Parathyroid adenoma (tissue), 2 donors: ENCODE measurements at regions not wholly inside any gene's neighbourhood (a gene's known extent, or its start where the extent isn't known, plus 50 kb on each side); places are given as distances from the start of the nearest gene placed in this dataset.

Source experiments
- H2AFZ ChIP-seq: fragments of 300-600 bp; sonication (generic); one replicate; pipeline ENCODE4 v1.7.0; 2017; ENCODE audit warnings: antibody characterized with exemption, mild to moderate bottlenecking
- H3K27ac ChIP-seq: fragments of 300-600 bp; sonication (generic); one replicate; pipeline ENCODE4 v1.7.0; 2017
- H3K27me3 ChIP-seq: fragments of 300-600 bp; sonication (generic); one replicate; pipeline ENCODE4 v1.7.0; 2017; ENCODE audit warnings: low read length; ENCODE audit not compliant: control insufficient read depth, insufficient read depth
- H3K36me3 ChIP-seq: fragments of 300-600 bp; sonication (generic); one replicate; pipeline ENCODE4 v1.7.0; 2017; ENCODE audit warnings: low read length; ENCODE audit not compliant: control insufficient read depth, insufficient read depth
- H3K4me1 ChIP-seq: fragments of 300-600 bp; sonication (generic); one replicate; pipeline ENCODE4 v1.7.0; 2017; ENCODE audit warnings: control low read depth
- H3K4me2 ChIP-seq: fragments of 300-600 bp; sonication (generic); one replicate; pipeline ENCODE4 v1.7.0; 2017; ENCODE audit warnings: low read length
- H3K4me3 ChIP-seq: fragments of 300-600 bp; sonication (generic); one replicate; pipeline ENCODE4 v1.7.0; 2017; ENCODE audit warnings: low read depth, low read length
- H3K79me2 ChIP-seq: fragments of 300-600 bp; sonication (generic); one replicate; pipeline ENCODE4 v1.7.0; 2017; ENCODE audit warnings: control low read depth
- H3K9ac ChIP-seq: fragments of 300-600 bp; sonication (generic); one replicate; pipeline ENCODE4 v1.7.0; 2017; ENCODE audit warnings: mild to moderate bottlenecking
- H3K9me3 ChIP-seq: fragments of 300-600 bp; sonication (generic); one replicate; pipeline ENCODE4 v1.7.0; 2017; ENCODE audit warnings: low read length; ENCODE audit not compliant: control insufficient read depth
- CTCF ChIP-seq: fragments of 300-600 bp; sonication (generic); IDR thresholded peaks from one replicate; pipeline ENCODE4 v1.7.0; 2017; ENCODE audit warnings: antibody characterized with exemption, mild to moderate bottlenecking
- donor health status: primary hyperparathyroidism.

GRCh38 chr7:3206101-3206500 lies 95.0 kb upstream of the SDK1 start:
- Histone ChIP-seq H3K79me2 (no peaks in the 10 kb centered on the region), H3K27me3 (no peaks in the 10 kb centered on the region), H3K9me3 (no peaks in the 10 kb centered on the region), H3K36me3 (no peaks in the 10 kb centered on the region), H2AFZ (no peak overlapping the region), H3K27ac (no peak overlapping the region), H3K4me3 (no peak overlapping the region), H3K4me1 (no peaks in the 10 kb centered on the region), H3K9ac (no peak overlapping the region), H3K4me2 (no peak overlapping the region)
- TF ChIP-seq CTCF: no peak

- Histone ChIP-seq H3K9ac (no peak overlapping the region), H3K4me1 (no peaks in the 10 kb centered on the region), H3K4me3 (no peak overlapping the region), H2AFZ (no peak overlapping the region), H3K4me2 (no peak overlapping the region), H3K9me3 (no peaks in the 10 kb centered on the region), H3K36me3 (no peaks in the 10 kb centered on the region), H3K27me3 (no peaks in the 10 kb centered on the region), H3K27ac (no peak overlapping the region), H3K79me2 (no peaks in the 10 kb centered on the region)
- TF ChIP-seq CTCF: no peak
These were observed 94.3 kb upstream of the SDK1 start for GRCh38 chr7:3206771-3207191.

GRCh38 chr7:3207387-3207902 lies 93.6 kb upstream of the SDK1 start:
- H3K27ac ChIP-seq: no peak overlapping the region
- no peak overlapping the region for H3K4me3 ChIP-seq
- H3K27me3 ChIP-seq: no peaks in the 10 kb centered on the region
- H3K79me2 ChIP-seq: no peaks in the 10 kb centered on the region
- no peak for TF ChIP-seq CTCF
- no peaks in the 10 kb centered on the region for H3K9me3 ChIP-seq
- no peaks in the 10 kb centered on the region for H3K36me3 ChIP-seq
- H2AFZ ChIP-seq: no peak overlapping the region
- no peak overlapping the region for H3K4me2 ChIP-seq
- H3K9ac ChIP-seq: no peak overlapping the region
- no peaks in the 10 kb centered on the region for H3K4me1 ChIP-seq

GRCh38 chr7:3210531-3210930 lies 90.5 kb upstream of the SDK1 start:
- Histone ChIP-seq H3K4me2 (no peak overlapping the region), H3K36me3 (no peaks in the 10 kb centered on the region), H3K9ac (no peak overlapping the region), H3K27me3 (no peaks in the 10 kb centered on the region), H3K4me3 (no peak overlapping the region), H3K79me2 (no peaks in the 10 kb centered on the region), H3K4me1 (no peaks in the 10 kb centered on the region), H3K27ac (no peak overlapping the region), H2AFZ (no peak overlapping the region), H3K9me3 (no peaks in the 10 kb centered on the region)
- TF ChIP-seq CTCF: no peak

GRCh38 chr7:3214090-3214413 lies 87.0 kb upstream of the SDK1 start:
- no peak for TF ChIP-seq CTCF
- H3K36me3 ChIP-seq: no peaks in the 10 kb centered on the region
- no peaks in the 10 kb centered on the region for H3K9me3 ChIP-seq
- no peaks in the 10 kb centered on the region for H3K27me3 ChIP-seq
- H3K27ac ChIP-seq: no peak overlapping the region
- no peak overlapping the region for H3K4me3 ChIP-seq
- H3K4me1 ChIP-seq: no peaks in the 10 kb centered on the region
- H3K79me2 ChIP-seq: no peaks in the 10 kb centered on the region
- no peak overlapping the region for H3K4me2 ChIP-seq
- H2AFZ ChIP-seq: no peak overlapping the region
- no peak overlapping the region for H3K9ac ChIP-seq
